ENCODE measurements at regions not wholly inside any gene's neighbourhood (a gene's known extent, or its start where the extent isn't known, plus 50 kb on each side); places are given as distances from the start of the nearest gene placed in this dataset.

- 90 to 95% methylated on average over 12 of the region's 12 CpGs for WGBS, 2 donors
- H3K4me3 ChIP-seq (ENCODE audit: low read depth, poor library complexity, severe bottlenecking), result no peak overlapping the region
- no peak for TF ChIP-seq CTCF (IDR thresholded peaks at IDR 0.05)
- no peak for TF ChIP-seq POLR2A (IDR thresholded peaks at IDR 0.05)
- peak in 1 of 2 donors; percentile 53 for DNase-seq (ENCODE audit: low spot score in 2 of 2)
- intact Hi-C loops (cut with DNase I; ENCODE audit: low total_unique reads), result no loop called here
Measured at GRCh38 chr1:228937351-228937750, 202.1 kb downstream of the RHOU start.

GRCh38 chr1:228937851-228938536, 202.7 kb downstream of the RHOU start:
- peak in 1 of 2 donors; percentile 66 for DNase-seq (ENCODE audit: low spot score in 2 of 2)
- no peak overlapping the region for H3K4me3 ChIP-seq (ENCODE audit: low read depth, poor library complexity, severe bottlenecking)
- WGBS, 2 donors, result 49 to 54% methylated on average over 14 of the region's 14 CpGs
- TF ChIP-seq POLR2A (IDR thresholded peaks at IDR 0.05) (no peak), CTCF (IDR thresholded peaks at IDR 0.05) (no peak)
- intact Hi-C loops (cut with DNase I; ENCODE audit: low total_unique reads), result no loop called here

GRCh38 chr1:228938537-228938901, 203.2 kb downstream of the RHOU start:
- TF ChIP-seq POLR2A (IDR thresholded peaks at IDR 0.05) (no peak), CTCF (IDR thresholded peaks at IDR 0.05) (no peak)
- peak; percentile 23 to 72 for DNase-seq (ENCODE audit: low spot score in 2 of 2)

GRCh38 chr1:228939001-228939691, 203.9 kb downstream of the RHOU start:
- WGBS, 2 donors, result 91 to 93% methylated on average over 6 of the region's 6 CpGs
- intact Hi-C loops (cut with DNase I; ENCODE audit: low total_unique reads), result no loop called here
- H3K4me3 ChIP-seq (ENCODE audit: low read depth, poor library complexity, severe bottlenecking), result no peak overlapping the region
- TF ChIP-seq CTCF (IDR thresholded peaks at IDR 0.05) (no peak), POLR2A (IDR thresholded peaks at IDR 0.05) (no peak)
- peak in 1 of 2 donors; percentile 39 for DNase-seq (ENCODE audit: low spot score in 2 of 2)

More at GRCh38 chr1:228938537-228938901, 203.2 kb downstream of the RHOU start:
- intact Hi-C loops (cut with DNase I; ENCODE audit: low total_unique reads), result no loop called here
- no peak overlapping the region for H3K4me3 ChIP-seq (ENCODE audit: low read depth, poor library complexity, severe bottlenecking)
- WGBS, 2 donors, result 60 to 67% methylated on average over 8 of the region's 8 CpGs

- WGBS, 2 donors, result 92 to 95% methylated on average over 7 of the region's 7 CpGs
Measured at GRCh38 chr1:228939881-228940392, 204.7 kb downstream of the RHOU start.

GRCh38 chr1:228940526-228940925, 205.2 kb downstream of the RHOU start:
- WGBS, 2 donors, result 93 to 94% methylated on average over 6 to 7 of the region's 7 CpGs
- intact Hi-C loops (cut with DNase I; ENCODE audit: low total_unique reads), result no loop called here
- peak in 1 of 2 donors; percentile 68 for DNase-seq (ENCODE audit: low spot score in 2 of 2)
- H3K4me3 ChIP-seq (ENCODE audit: low read depth, poor library complexity, severe bottlenecking), result no peak overlapping the region
- TF ChIP-seq CTCF (IDR thresholded peaks at IDR 0.05), result no peak
- TF ChIP-seq POLR2A (IDR thresholded peaks at IDR 0.05), result no peak

More at GRCh38 chr1:228939881-228940392, 204.7 kb downstream of the RHOU start:
- no peak overlapping the region for H3K4me3 ChIP-seq (ENCODE audit: low read depth, poor library complexity, severe bottlenecking)
- intact Hi-C loops (cut with DNase I; ENCODE audit: low total_unique reads), result no loop called here
- DNase-seq (ENCODE audit: low spot score in 2 of 2), result peak in 1 of 2 donors; percentile 70
- no peak for TF ChIP-seq POLR2A (IDR thresholded peaks at IDR 0.05)
